Skeletal muscle cell (primary cell): ENCODE measurements at regions not wholly inside any gene's neighbourhood (a gene's known extent, or its start where the extent isn't known, plus 50 kb on each side); places are given as distances from the start of the nearest gene placed in this dataset.

Experiments used
- DNase-seq: peaks from one replicate; pipeline ENCODE4 v3.0.0-alpha.2; 2010; ENCODE audit warnings: low read depth
- H3K4me3 ChIP-seq: 2 replicates; pipeline ENCODE4 v1.5.1; 2011; ENCODE audit warnings: low read depth, mild to moderate bottlenecking, control low read depth, low read length, moderate library complexity

GRCh38 chr16:9428355-9429005 lies 337.0 kb downstream of the HAPSTR1 start:
- no peak overlapping the region for H3K4me3 ChIP-seq
- DNase-seq, result no peak

GRCh38 chr16:9429646-9430330 lies 338.3 kb downstream of the HAPSTR1 start:
- no peak for DNase-seq
- no peak overlapping the region for H3K4me3 ChIP-seq

- no peak for DNase-seq
- H3K4me3 ChIP-seq, result no peak overlapping the region
Observed at GRCh38 chr16:9434659-9435058, 343.2 kb downstream of the HAPSTR1 start.

GRCh38 chr16:9436175-9436574 lies 344.7 kb downstream of the HAPSTR1 start:
- DNase-seq, result no peak
- H3K4me3 ChIP-seq, result no peak overlapping the region

GRCh38 chr16:9437115-9437514 lies 345.7 kb downstream of the HAPSTR1 start:
- no peak for DNase-seq
- no peak overlapping the region for H3K4me3 ChIP-seq

- H3K4me3 ChIP-seq, result no peak overlapping the region
- no peak for DNase-seq
Observed at GRCh38 chr16:9438991-9439390, 347.5 kb downstream of the HAPSTR1 start.

- no peak overlapping the region for H3K4me3 ChIP-seq
- no peak for DNase-seq
Observed at GRCh38 chr16:9441012-9441411, 349.6 kb downstream of the HAPSTR1 start.

- DNase-seq, result no peak
- H3K4me3 ChIP-seq, result no peak overlapping the region
Observed at GRCh38 chr16:9443864-9444263, 352.4 kb downstream of the HAPSTR1 start.

GRCh38 chr16:9446471-9447194 lies 355.2 kb downstream of the HAPSTR1 start:
- DNase-seq, result no peak
- no peak overlapping the region for H3K4me3 ChIP-seq

GRCh38 chr16:9447195-9447551 lies 355.7 kb downstream of the HAPSTR1 start:
- H3K4me3 ChIP-seq, result no peak overlapping the region
- no peak for DNase-seq

- H3K4me3 ChIP-seq, result no peak overlapping the region
- no peak for DNase-seq
Observed at GRCh38 chr16:9447699-9448098, 356.3 kb downstream of the HAPSTR1 start.

GRCh38 chr16:9449597-9449996 lies 358.2 kb downstream of the HAPSTR1 start:
- no peak for DNase-seq
- no peak overlapping the region for H3K4me3 ChIP-seq

GRCh38 chr16:9457215-9457614 lies 365.8 kb downstream of the HAPSTR1 start:
- no peak overlapping the region for H3K4me3 ChIP-seq
- DNase-seq, result no peak

GRCh38 chr16:9458816-9459215 lies 367.4 kb downstream of the HAPSTR1 start:
- no peak for DNase-seq
- H3K4me3 ChIP-seq, result no peak overlapping the region

- no peak for DNase-seq
- no peak overlapping the region for H3K4me3 ChIP-seq
Observed at GRCh38 chr16:9462984-9463383, 371.5 kb downstream of the HAPSTR1 start.

- DNase-seq, result no peak
- no peak overlapping the region for H3K4me3 ChIP-seq
Observed at GRCh38 chr16:9463461-9463860, 372.0 kb downstream of the HAPSTR1 start.

GRCh38 chr16:9465161-9465560 lies 373.7 kb downstream of the HAPSTR1 start:
- H3K4me3 ChIP-seq, result no peak overlapping the region
- no peak for DNase-seq

- no peak for DNase-seq
- no peak overlapping the region for H3K4me3 ChIP-seq
Observed at GRCh38 chr16:9469512-9469911, 378.1 kb downstream of the HAPSTR1 start.

GRCh38 chr16:9476744-9477143 lies 385.3 kb downstream of the HAPSTR1 start:
- DNase-seq, result no peak
- no peak overlapping the region for H3K4me3 ChIP-seq

- DNase-seq, result no peak
- no peak overlapping the region for H3K4me3 ChIP-seq
Observed at GRCh38 chr16:9479008-9479407, 387.6 kb downstream of the HAPSTR1 start.

GRCh38 chr16:9480503-9480902 lies 389.1 kb downstream of the HAPSTR1 start:
- H3K4me3 ChIP-seq, result no peak overlapping the region
- DNase-seq, result no peak
